Lower leg skin (tissue), 4 donors: ENCODE measurements at regions not wholly inside any gene's neighbourhood (a gene's known extent, or its start where the extent isn't known, plus 50 kb on each side); places are given as distances from the start of the nearest gene placed in this dataset.

ENCODE experiments used
- DNase-seq, 2 donors: peaks; one replicate each; pipeline ENCODE4 v3.0.0-alpha.2; 2019; ENCODE audit warnings: low spot score in 2 of 2
- H3K4me3 ChIP-seq: fragments of 200-600 bp; sonication (generic); 2 replicates; pipeline ENCODE4 v1.5.1; 2017; ENCODE audit warnings: mild to moderate bottlenecking, low read depth; ENCODE audit not compliant: poor library complexity, severe bottlenecking
- POLR2A ChIP-seq, 2 donors: fragments of 450-650 bp; IDR thresholded peaks; one replicate each; pipeline ENCODE4 v1.6.1; 2016 to 2017; ENCODE audit warnings: antibody characterized with exemption in 2 of 2, mild to moderate bottlenecking in 1 of 2, moderate library complexity in 1 of 2
- WGBS, 2 donors: methylation state at CpG; one replicate each; pipeline ENCODE4 v1.1.5; 2018; 5-methylcytosine and 5-hydroxymethylcytosine counted together
- intact Hi-C: fragments of 100-400 bp; cut with DNase I; formaldehyde crosslinking; loops from one replicate; pipeline ENCODE4 v1.15.0; 2023; ENCODE audit warnings: low total_unique reads
- TF ChIP-seq, protein P1 (sequence below), 3 donors: fragments of 450-650 bp; IDR thresholded peaks; one replicate each; pipeline ENCODE4 v1.5.1; 2016; ENCODE audit warnings: antibody characterized with exemption in 3 of 3, mild to moderate bottlenecking in 3 of 3, moderate library complexity in 2 of 3

DNA sequence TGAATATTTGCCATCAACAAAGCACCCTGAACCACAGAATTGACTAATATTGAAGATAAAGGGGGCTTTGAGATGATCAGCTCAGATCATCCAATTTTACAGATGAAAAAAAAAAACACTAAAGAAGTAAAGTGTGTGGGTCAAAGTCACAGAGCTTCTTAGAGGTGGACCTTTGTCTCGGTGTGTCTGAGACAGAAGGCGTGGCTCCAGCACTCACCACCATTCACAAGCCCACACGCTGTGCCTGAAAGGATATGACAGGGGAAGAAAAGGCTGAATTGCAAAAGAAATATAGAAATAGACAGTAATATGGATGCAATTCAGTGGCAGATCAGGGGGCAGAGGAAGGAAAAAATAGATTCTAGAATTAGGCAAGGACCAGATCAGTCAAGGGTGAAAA lies 114.9 kb upstream of the PLXNA4 start:
- no peak overlapping the region for H3K4me3 ChIP-seq
- TF ChIP-seq, protein P1, sequence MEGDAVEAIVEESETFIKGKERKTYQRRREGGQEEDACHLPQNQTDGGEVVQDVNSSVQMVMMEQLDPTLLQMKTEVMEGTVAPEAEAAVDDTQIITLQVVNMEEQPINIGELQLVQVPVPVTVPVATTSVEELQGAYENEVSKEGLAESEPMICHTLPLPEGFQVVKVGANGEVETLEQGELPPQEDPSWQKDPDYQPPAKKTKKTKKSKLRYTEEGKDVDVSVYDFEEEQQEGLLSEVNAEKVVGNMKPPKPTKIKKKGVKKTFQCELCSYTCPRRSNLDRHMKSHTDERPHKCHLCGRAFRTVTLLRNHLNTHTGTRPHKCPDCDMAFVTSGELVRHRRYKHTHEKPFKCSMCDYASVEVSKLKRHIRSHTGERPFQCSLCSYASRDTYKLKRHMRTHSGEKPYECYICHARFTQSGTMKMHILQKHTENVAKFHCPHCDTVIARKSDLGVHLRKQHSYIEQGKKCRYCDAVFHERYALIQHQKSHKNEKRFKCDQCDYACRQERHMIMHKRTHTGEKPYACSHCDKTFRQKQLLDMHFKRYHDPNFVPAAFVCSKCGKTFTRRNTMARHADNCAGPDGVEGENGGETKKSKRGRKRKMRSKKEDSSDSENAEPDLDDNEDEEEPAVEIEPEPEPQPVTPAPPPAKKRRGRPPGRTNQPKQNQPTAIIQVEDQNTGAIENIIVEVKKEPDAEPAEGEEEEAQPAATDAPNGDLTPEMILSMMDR (IDR thresholded peaks at IDR 0.05), result no peak
- TF ChIP-seq POLR2A (IDR thresholded peaks at IDR 0.05), result no peak
- intact Hi-C loops, result no loop called here
- DNase-seq, result no peak
- 77 to 88% methylated on average over 3 of the region's 3 CpGs for WGBS, 2 donors

DNA sequence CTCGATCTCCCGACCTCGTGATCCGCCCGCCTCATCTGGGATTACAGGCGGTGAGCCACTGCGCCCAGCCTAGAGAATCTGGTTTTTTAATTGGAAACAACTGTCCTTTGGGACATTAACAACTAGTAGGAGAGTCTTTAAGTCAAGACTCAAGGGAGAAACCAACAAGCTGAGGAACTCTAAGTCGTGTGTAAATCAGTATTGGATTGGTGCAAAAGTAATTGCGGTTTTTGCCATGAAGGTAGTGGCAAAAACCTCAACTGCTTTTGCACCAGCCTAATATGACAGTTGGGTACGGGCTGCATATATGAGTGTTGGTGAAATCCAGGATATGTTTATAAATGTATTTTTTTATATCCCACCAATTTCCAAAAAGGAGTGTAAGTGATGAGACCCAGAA lies 113.9 kb upstream of the PLXNA4 start:
- TF ChIP-seq, protein P1 (IDR thresholded peaks at IDR 0.05), result no peak
- no peak for TF ChIP-seq POLR2A (IDR thresholded peaks at IDR 0.05)
- DNase-seq, result no peak
- intact Hi-C loops, result no loop called here
- 93% methylated on average over 10 of the region's 10 CpGs for WGBS, 2 donors
- H3K4me3 ChIP-seq, result no peak overlapping the region

DNA sequence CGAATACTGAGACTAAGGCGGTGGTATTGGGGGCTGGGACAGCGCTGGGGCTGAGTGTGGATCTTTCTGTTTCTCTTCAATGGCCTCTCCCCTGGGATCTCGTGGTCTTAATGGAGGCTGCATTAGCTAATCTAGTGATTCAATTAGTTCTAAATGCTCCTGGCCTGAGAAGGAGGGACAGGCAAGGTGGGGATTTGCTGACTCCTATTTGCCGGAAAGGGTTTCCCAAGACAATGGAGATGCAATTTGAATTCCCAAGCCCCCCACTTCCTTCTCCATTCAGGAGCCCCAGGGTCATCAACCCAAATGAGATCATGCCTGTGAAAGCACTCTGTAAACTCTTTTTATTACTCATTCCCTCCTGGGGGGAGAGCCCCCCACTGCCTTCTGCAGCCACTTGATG lies 111.7 kb upstream of the PLXNA4 start:
- DNase-seq, result peak in 1 of 2 donors; percentile 72
- no peak for TF ChIP-seq POLR2A (IDR thresholded peaks at IDR 0.05)
- TF ChIP-seq, protein P1 (IDR thresholded peaks at IDR 0.05), result no peak
- intact Hi-C loops, result no loop called here
- WGBS, 2 donors, result 56 to 73% methylated on average over 5 of the region's 5 CpGs
- no peak overlapping the region for H3K4me3 ChIP-seq

DNA sequence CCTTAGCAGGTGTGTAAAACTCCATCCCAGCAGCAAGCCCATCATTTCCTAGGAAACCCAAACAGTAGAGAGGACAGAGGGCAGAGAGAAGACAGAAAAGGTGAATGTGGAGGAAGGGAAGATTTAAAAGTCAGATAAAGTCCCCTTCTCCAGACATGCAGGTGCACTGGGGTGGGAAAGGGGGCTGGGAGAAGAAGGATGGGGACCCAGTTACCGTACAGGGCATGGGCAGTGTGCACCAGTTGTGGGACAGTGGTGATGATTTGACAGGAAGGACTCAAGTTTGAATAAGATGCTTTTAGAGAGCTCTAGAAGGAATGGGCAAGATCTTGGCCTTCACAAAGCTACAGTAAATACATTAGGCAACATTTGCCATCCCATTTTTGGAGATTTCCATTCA lies 110.7 kb upstream of the PLXNA4 start:
- 81 to 93% methylated on average over 1 of the region's 1 CpG for WGBS, 2 donors
- intact Hi-C loops, result no loop called here
- TF ChIP-seq, protein P1 (IDR thresholded peaks at IDR 0.05), result no peak
- no peak for TF ChIP-seq POLR2A (IDR thresholded peaks at IDR 0.05)
- DNase-seq, result peak in 1 of 2 donors; percentile 57
- H3K4me3 ChIP-seq, result no peak overlapping the region

DNA sequence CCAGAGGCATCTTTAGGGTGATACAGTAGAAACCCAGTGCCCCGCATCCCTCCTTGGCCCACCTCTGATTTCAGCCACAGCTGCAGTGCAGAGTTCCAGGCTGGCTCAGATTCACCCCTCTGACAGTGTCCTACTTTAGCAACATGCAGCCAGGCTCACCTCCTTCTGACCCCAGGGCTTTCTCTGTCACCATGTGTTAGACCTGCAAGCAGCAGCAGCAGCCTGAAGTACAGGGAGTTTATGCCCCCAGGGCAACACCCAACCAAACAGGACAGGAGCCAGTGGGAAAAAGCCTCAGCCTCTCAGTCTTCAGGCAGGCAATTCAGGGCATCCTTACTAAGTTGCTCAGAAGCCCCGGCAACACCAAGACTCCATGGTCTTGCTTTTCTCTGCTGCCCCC lies 109.0 kb upstream of the PLXNA4 start:
- WGBS, 2 donors, result 83 to 100% methylated on average over 1 to 2 of the region's 2 CpGs
- intact Hi-C loops, result no loop called here
- TF ChIP-seq, protein P1 (IDR thresholded peaks at IDR 0.05), result no peak
- no peak for TF ChIP-seq POLR2A (IDR thresholded peaks at IDR 0.05)
- H3K4me3 ChIP-seq, result no peak overlapping the region
- DNase-seq, result no peak

DNA sequence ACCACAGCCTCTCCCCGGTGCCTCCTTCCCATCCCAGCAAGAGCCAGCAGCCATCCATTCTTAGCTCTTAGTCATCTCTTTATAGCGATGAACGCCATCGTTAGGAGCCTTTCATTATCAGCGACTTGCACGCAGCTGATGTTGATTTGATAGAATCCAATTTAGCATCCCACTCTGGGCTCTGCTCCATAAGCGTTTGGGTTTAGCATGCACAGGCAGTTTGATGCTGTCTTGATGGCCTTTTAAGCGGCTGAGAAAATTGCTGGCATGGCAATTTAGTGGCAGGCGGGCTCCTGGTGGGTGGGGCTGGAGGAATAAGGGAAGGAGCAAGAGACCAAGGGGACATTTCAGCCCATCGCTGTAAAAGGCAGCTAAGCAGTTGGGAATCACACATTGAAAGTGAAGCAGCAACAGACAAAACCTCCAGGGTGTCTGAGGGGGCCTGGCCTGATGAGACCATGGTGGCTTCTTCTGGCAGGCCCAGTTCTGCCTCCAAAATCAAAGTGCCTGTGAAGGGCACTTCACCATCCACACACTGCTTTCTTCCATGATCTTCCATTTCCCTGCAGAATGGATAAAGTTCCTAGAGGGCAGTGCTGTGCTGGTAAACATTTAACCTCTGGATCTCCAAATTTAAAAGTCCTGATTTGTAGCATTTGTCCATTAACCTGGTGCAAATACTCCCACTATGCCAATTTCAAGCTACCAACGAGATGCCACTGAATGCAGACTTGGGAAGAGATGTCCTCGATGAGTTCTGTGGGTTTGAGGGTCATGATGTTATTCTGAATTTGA lies 107.8 kb upstream of the PLXNA4 start:
- DNase-seq, result no peak
- 87 to 88% methylated on average over 12 of the region's 12 CpGs for WGBS, 2 donors
- intact Hi-C loops, result no loop called here
- H3K4me3 ChIP-seq, result no peak overlapping the region
- TF ChIP-seq, protein P1 (IDR thresholded peaks at IDR 0.05), result no peak
- no peak for TF ChIP-seq POLR2A (IDR thresholded peaks at IDR 0.05)
